SU-DHL-6 (cell line): ENCODE measurements at regions not wholly inside any gene's neighbourhood (a gene's known extent, or its start where the extent isn't known, plus 50 kb on each side); places are given as distances from the start of the nearest gene placed in this dataset.

Experiments used
- CTCF ChIP-seq: fragments of 200-600 bp; sonication (generic); IDR thresholded peaks from one replicate; pipeline ENCODE4 v1.5.1; 2017; ENCODE audit warnings: antibody characterized with exemption, mild to moderate bottlenecking, low read length, moderate library complexity; ENCODE audit not compliant: insufficient read depth, poor library complexity, severe bottlenecking
- EZH2phosphoT487 ChIP-seq: fragments of 200-600 bp; sonication (generic), shearing (Covaris generic); conservative IDR thresholded peaks from 2 replicates; pipeline ENCODE4 v1.6.1; 2018; ENCODE audit warnings: mild to moderate bottlenecking, antibody characterized with exemption, low read length, moderate library complexity, mixed read lengths

- TF ChIP-seq CTCF = no peak
- no peak for TF ChIP-seq EZH2phosphoT487
These were observed 606.3 kb downstream of the NUF2 start for GRCh38 chr1:163928069-163928468.
